ENCODE measurements at regions not wholly inside any gene's neighbourhood (a gene's known extent, or its start where the extent isn't known, plus 50 kb on each side); places are given as distances from the start of the nearest gene placed in this dataset.

GRCh38 chr12:114990381-114990780 is 306.4 kb upstream of the TBX3 start:
- TF ChIP-seq POLR2A (IDR thresholded peaks at IDR 0.05; ENCODE audit: extremely low read depth, insufficient read length): no peak
- TF ChIP-seq CTCF (IDR thresholded peaks at IDR 0.05; ENCODE audit: low read depth, low read length): no peak
- TF ChIP-seq MAX (IDR thresholded peaks at IDR 0.05; ENCODE audit: low read depth, low read length): no peak
- TF ChIP-seq MYC (IDR thresholded peaks at IDR 0.05; ENCODE audit: low read depth, low read length): no peak
